HG03575 (cell line): ENCODE measurements at regions not wholly inside any gene's neighbourhood (a gene's known extent, or its start where the extent isn't known, plus 50 kb on each side); places are given as distances from the start of the nearest gene placed in this dataset.
"Not testable (repeated sequence)": the region's sequence is repeated elsewhere in the genome, so short reads cannot be mapped to it uniquely, and the experiment has no call there.

ENCODE experiments used
- ATAC-seq: cut with Tn5 transposase; IDR thresholded peaks from one replicate; pipeline ENCODE4 v1.9.1; 2021; ENCODE audit not compliant: unreplicated experiment, insufficient number of reproducible peaks, low FRiP score; ENCODE audit errors: extremely low read depth

- no peak for ATAC-seq
Measured at GRCh38 chr16:46519063-46519462, 102.1 kb downstream of the SHCBP1 start.

- no peak for ATAC-seq
Measured at GRCh38 chr16:46496701-46497100, 124.5 kb downstream of the SHCBP1 start.

- ATAC-seq: no peak
Measured at GRCh38 chr16:46482895-46483294, 138.3 kb downstream of the SHCBP1 start.

- ATAC-seq: no peak
Measured at GRCh38 chr16:46466239-46466638, 154.9 kb downstream of the SHCBP1 start.

- not testable (repeated sequence) for ATAC-seq
Measured at GRCh38 chr16:46454801-46455200, 166.4 kb downstream of the SHCBP1 start.

GRCh38 chr16:46428108-46429061 lies 192.8 kb downstream of the SHCBP1 start:
- no peak for ATAC-seq

- ATAC-seq: no peak
Measured at GRCh38 chr16:46427340-46428107, 193.7 kb downstream of the SHCBP1 start.

- ATAC-seq: no peak
Measured at GRCh38 chr16:46426336-46426735, 194.8 kb downstream of the SHCBP1 start.

- no peak for ATAC-seq
Measured at GRCh38 chr16:46404028-46404427, 217.2 kb downstream of the SHCBP1 start.

- not testable (repeated sequence) for ATAC-seq
Measured at GRCh38 chr16:46398559-46398958, 222.6 kb downstream of the SHCBP1 start.

- not testable (repeated sequence) for ATAC-seq
Measured at GRCh38 chr16:46396883-46397270, 224.3 kb downstream of the SHCBP1 start.

GRCh38 chr16:46396131-46396882 lies 224.9 kb downstream of the SHCBP1 start:
- not testable (repeated sequence) for ATAC-seq

- ATAC-seq: not testable (repeated sequence)
Measured at GRCh38 chr16:46395391-46395921, 225.7 kb downstream of the SHCBP1 start.

- not testable (repeated sequence) for ATAC-seq
Measured at GRCh38 chr16:46394963-46395362, 226.2 kb downstream of the SHCBP1 start.

GRCh38 chr16:46394149-46394548 lies 227.0 kb downstream of the SHCBP1 start:
- ATAC-seq: not testable (repeated sequence)

- not testable (repeated sequence) for ATAC-seq
Measured at GRCh38 chr16:46392930-46393722, 228.1 kb downstream of the SHCBP1 start.

GRCh38 chr16:46390660-46391462 lies 230.3 kb downstream of the SHCBP1 start:
- not testable (repeated sequence) for ATAC-seq
